WI38 (cell line): ENCODE measurements at regions not wholly inside any gene's neighbourhood (a gene's known extent, or its start where the extent isn't known, plus 50 kb on each side); places are given as distances from the start of the nearest gene placed in this dataset.
"Not testable (repeated sequence)": the region's sequence is repeated elsewhere in the genome, so short reads cannot be mapped to it uniquely, and the experiment has no call there.

Source experiments
- H3K4me3 ChIP-seq: 2 replicates; pipeline ENCODE4 v1.5.1; 2011; ENCODE audit warnings: low read depth, mild to moderate bottlenecking, control low read depth, low read length
- CTCF ChIP-seq: IDR thresholded peaks from 2 replicates; pipeline ENCODE4 v1.5.1; 2012; ENCODE audit warnings: low read depth, mild to moderate bottlenecking, control low read depth, low read length

GRCh38 chr16:21487956-21488355 is 111.4 kb upstream of the METTL9 start:
- H3K4me3 ChIP-seq, result not testable (repeated sequence)

- not testable (repeated sequence) for H3K4me3 ChIP-seq
Observed at GRCh38 chr16:21499046-21499445, 100.3 kb upstream of the METTL9 start.

GRCh38 chr16:21501223-21501868 is 98.0 kb upstream of the METTL9 start:
- H3K4me3 ChIP-seq, result peak overlapping the region; percentile 67

- TF ChIP-seq CTCF, result no peak
- H3K4me3 ChIP-seq, result peak overlapping the region; percentile 67
Observed at GRCh38 chr16:21501869-21502667, 97.3 kb upstream of the METTL9 start.

GRCh38 chr16:21503574-21503920 is 95.8 kb upstream of the METTL9 start:
- not testable (repeated sequence) for H3K4me3 ChIP-seq

GRCh38 chr16:21503941-21504832 is 95.2 kb upstream of the METTL9 start:
- not testable (repeated sequence) for H3K4me3 ChIP-seq

- H3K4me3 ChIP-seq, result not testable (repeated sequence)
Observed at GRCh38 chr16:21505751-21506520, 93.4 kb upstream of the METTL9 start.

- H3K4me3 ChIP-seq, result not testable (repeated sequence)
Observed at GRCh38 chr16:21506857-21507456, 92.4 kb upstream of the METTL9 start.

GRCh38 chr16:21507631-21508305 is 91.6 kb upstream of the METTL9 start:
- H3K4me3 ChIP-seq, result not testable (repeated sequence)

- not testable (repeated sequence) for H3K4me3 ChIP-seq
Observed at GRCh38 chr16:21508661-21509436, 90.5 kb upstream of the METTL9 start.

GRCh38 chr16:21509437-21510086 is 89.8 kb upstream of the METTL9 start:
- not testable (repeated sequence) for H3K4me3 ChIP-seq

- not testable (repeated sequence) for H3K4me3 ChIP-seq
Observed at GRCh38 chr16:21510869-21511255, 88.5 kb upstream of the METTL9 start.

GRCh38 chr16:21511315-21512210 is 87.8 kb upstream of the METTL9 start:
- not testable (repeated sequence) for H3K4me3 ChIP-seq

GRCh38 chr16:21512280-21513192 is 86.8 kb upstream of the METTL9 start:
- not testable (repeated sequence) for H3K4me3 ChIP-seq

- not testable (repeated sequence) for H3K4me3 ChIP-seq
Observed at GRCh38 chr16:21513337-21513741, 86.0 kb upstream of the METTL9 start.
